ENCODE measurements at regions not wholly inside any gene's neighbourhood (a gene's known extent, or its start where the extent isn't known, plus 50 kb on each side); places are given as distances from the start of the nearest gene placed in this dataset.

DNA sequence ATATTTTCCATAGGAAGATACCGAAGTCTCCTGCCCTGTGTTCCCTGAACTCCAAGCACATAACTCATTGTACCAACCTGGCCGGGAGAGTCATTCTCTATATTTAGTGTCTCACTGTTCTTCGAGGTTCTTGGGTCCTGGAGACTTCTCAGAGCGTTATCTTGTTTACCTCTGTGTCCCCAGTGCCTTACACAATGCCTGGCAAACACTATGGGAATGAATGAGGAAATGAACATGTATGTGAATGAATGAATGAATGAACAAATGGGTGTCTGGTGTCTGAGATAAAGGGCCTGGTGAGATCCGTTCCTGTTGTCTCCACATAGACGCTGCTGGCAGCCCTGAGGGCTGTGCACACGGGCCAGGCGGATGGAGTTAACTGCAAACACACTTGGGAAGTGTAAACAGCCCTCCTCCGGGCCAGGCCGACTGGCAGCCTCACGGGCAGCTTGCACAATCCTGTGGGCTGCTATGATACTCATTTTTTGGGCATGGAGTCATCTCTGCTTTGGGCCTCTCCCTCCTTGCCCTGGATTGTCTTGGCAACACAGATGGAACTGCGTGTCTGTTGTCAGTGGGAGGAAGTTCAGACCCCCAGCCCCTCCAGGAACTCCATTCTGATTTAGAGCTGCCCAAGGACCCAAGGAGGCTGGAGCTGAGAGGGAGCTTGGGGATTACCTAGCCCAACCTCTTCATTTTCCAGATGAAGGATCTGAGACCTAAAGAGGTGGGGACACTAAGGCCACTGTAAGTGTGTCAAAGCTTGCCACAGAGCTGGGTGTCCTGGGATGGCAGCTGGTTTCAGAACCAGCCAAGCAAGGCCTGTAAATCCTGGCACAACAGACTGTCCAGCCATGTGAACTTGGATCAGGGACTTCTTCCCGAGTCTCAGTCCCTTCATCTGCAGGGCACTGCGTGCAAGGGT is 124.4 kb downstream of the INHBB start:
- H3K27ac ChIP-seq (ENCODE audit: low read length): no peak overlapping the region
- no peak overlapping the region for H3K9ac ChIP-seq (ENCODE audit: low read length)
- H3K4me1 ChIP-seq (ENCODE audit: low read length): no peaks in the 10 kb centered on the region
- TF ChIP-seq, protein P1, sequence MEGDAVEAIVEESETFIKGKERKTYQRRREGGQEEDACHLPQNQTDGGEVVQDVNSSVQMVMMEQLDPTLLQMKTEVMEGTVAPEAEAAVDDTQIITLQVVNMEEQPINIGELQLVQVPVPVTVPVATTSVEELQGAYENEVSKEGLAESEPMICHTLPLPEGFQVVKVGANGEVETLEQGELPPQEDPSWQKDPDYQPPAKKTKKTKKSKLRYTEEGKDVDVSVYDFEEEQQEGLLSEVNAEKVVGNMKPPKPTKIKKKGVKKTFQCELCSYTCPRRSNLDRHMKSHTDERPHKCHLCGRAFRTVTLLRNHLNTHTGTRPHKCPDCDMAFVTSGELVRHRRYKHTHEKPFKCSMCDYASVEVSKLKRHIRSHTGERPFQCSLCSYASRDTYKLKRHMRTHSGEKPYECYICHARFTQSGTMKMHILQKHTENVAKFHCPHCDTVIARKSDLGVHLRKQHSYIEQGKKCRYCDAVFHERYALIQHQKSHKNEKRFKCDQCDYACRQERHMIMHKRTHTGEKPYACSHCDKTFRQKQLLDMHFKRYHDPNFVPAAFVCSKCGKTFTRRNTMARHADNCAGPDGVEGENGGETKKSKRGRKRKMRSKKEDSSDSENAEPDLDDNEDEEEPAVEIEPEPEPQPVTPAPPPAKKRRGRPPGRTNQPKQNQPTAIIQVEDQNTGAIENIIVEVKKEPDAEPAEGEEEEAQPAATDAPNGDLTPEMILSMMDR (IDR thresholded peaks at IDR 0.05; ENCODE audit: low read length): no peak
- TF ChIP-seq EZH2 (optimal IDR thresholded peaks at IDR 0.05; ENCODE audit: low read depth, low read length) (no peak), EZH2phosphoT487 (IDR thresholded peaks at IDR 0.05; ENCODE audit: low read length) (no peak)
- H3K4me3 ChIP-seq (ENCODE audit: low read length): no peak overlapping the region
- no peaks in the 10 kb centered on the region for H3K36me3 ChIP-seq (replicated peaks; ENCODE audit: insufficient read depth, low read length)
- no peaks in the 10 kb centered on the region for H3K79me2 ChIP-seq (ENCODE audit: low read length)
- no peaks in the 10 kb centered on the region for H3K9me2 ChIP-seq (replicated peaks; ENCODE audit: insufficient read depth, low read length)
- no peak for DNase-seq
- no peaks in the 10 kb centered on the region for H3K27me3 ChIP-seq (replicated peaks; ENCODE audit: insufficient read depth, low read length)
- H2AFZ ChIP-seq (ENCODE audit: low read length): no peak overlapping the region
- no peaks in the 10 kb centered on the region for H3F3A ChIP-seq (ENCODE audit: insufficient read depth, low read length)
- H4K20me1 ChIP-seq (ENCODE audit: insufficient read depth, low read length): no peaks in the 10 kb centered on the region
- H3K9me3 ChIP-seq (replicated peaks; ENCODE audit: insufficient read depth, low read length): no peaks in the 10 kb centered on the region
- H3K4me2 ChIP-seq (ENCODE audit: low read depth, low read length): no peak overlapping the region

DNA sequence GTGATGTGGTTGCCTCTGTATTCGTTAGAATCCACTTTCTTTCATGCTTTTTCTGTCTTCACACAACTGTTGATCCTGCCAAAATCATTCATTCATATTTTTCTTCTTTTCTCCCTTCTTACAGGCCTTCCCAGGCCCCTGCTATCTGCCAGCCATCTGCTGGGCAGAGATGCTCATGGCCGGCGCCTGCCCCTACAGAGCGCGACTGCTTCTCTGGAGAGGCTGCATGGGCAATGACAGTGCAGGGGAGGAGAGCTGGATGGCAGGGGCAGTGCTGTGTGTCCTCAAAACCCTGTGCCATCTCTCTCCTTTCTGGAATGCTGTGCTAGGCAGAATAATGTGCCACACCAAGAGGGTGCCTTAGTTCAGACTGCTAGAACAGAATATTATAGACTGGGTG is 125.2 kb downstream of the INHBB start:
- DNase-seq: no peak
- no peaks in the 10 kb centered on the region for H4K20me1 ChIP-seq (ENCODE audit: insufficient read depth, low read length)
- H3K27ac ChIP-seq (ENCODE audit: low read length): no peak overlapping the region
- no peak overlapping the region for H3K4me3 ChIP-seq (ENCODE audit: low read length)
- TF ChIP-seq EZH2 (optimal IDR thresholded peaks at IDR 0.05; ENCODE audit: low read depth, low read length) (no peak), EZH2phosphoT487 (IDR thresholded peaks at IDR 0.05; ENCODE audit: low read length) (no peak)
- TF ChIP-seq, protein P1 (IDR thresholded peaks at IDR 0.05; ENCODE audit: low read length): no peak
- no peaks in the 10 kb centered on the region for H3K27me3 ChIP-seq (replicated peaks; ENCODE audit: insufficient read depth, low read length)
- H2AFZ ChIP-seq (ENCODE audit: low read length): no peak overlapping the region
- H3K9me2 ChIP-seq (replicated peaks; ENCODE audit: insufficient read depth, low read length): no peaks in the 10 kb centered on the region
- H3K4me1 ChIP-seq (ENCODE audit: low read length): no peaks in the 10 kb centered on the region
- no peaks in the 10 kb centered on the region for H3K79me2 ChIP-seq (ENCODE audit: low read length)
- no peak overlapping the region for H3K9ac ChIP-seq (ENCODE audit: low read length)
- H3K4me2 ChIP-seq (ENCODE audit: low read depth, low read length): no peak overlapping the region
- no peaks in the 10 kb centered on the region for H3F3A ChIP-seq (ENCODE audit: insufficient read depth, low read length)
- H3K9me3 ChIP-seq (replicated peaks; ENCODE audit: insufficient read depth, low read length): no peaks in the 10 kb centered on the region
- no peaks in the 10 kb centered on the region for H3K36me3 ChIP-seq (replicated peaks; ENCODE audit: insufficient read depth, low read length)

DNA sequence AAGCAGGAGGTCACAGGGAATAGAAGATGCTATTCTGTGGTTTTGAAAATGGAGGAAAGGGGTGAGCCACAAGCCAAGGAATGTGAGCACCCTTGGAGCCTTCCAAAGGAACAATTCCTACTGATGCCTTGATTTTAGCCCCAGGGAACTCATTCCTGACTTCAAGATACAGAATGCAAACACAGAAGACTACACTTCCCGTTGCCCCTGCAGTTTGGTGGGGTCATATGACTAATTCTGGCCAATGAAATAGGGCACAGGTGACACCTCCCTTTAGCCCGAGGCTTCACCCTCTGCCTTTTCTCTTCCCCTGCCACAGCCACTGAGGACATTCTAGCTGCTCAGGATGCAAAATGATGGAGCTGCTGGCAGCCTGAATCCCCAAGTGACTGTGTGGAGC is 126.1 kb downstream of the INHBB start:
- DNase-seq: no peak
- no peaks in the 10 kb centered on the region for H3F3A ChIP-seq (ENCODE audit: insufficient read depth, low read length)
- H3K36me3 ChIP-seq (replicated peaks; ENCODE audit: insufficient read depth, low read length): no peaks in the 10 kb centered on the region
- no peak overlapping the region for H3K4me3 ChIP-seq (ENCODE audit: low read length)
- no peaks in the 10 kb centered on the region for H3K9me2 ChIP-seq (replicated peaks; ENCODE audit: insufficient read depth, low read length)
- TF ChIP-seq, protein P1 (IDR thresholded peaks at IDR 0.05; ENCODE audit: low read length): no peak
- TF ChIP-seq EZH2 (optimal IDR thresholded peaks at IDR 0.05; ENCODE audit: low read depth, low read length) (no peak), EZH2phosphoT487 (IDR thresholded peaks at IDR 0.05; ENCODE audit: low read length) (no peak)
- H3K27me3 ChIP-seq (replicated peaks; ENCODE audit: insufficient read depth, low read length): no peaks in the 10 kb centered on the region
- no peaks in the 10 kb centered on the region for H3K79me2 ChIP-seq (ENCODE audit: low read length)
- no peaks in the 10 kb centered on the region for H4K20me1 ChIP-seq (ENCODE audit: insufficient read depth, low read length)
- H2AFZ ChIP-seq (ENCODE audit: low read length): no peak overlapping the region
- no peak overlapping the region for H3K9ac ChIP-seq (ENCODE audit: low read length)
- no peaks in the 10 kb centered on the region for H3K4me1 ChIP-seq (ENCODE audit: low read length)
- no peak overlapping the region for H3K27ac ChIP-seq (ENCODE audit: low read length)
- no peak overlapping the region for H3K4me2 ChIP-seq (ENCODE audit: low read depth, low read length)
- no peaks in the 10 kb centered on the region for H3K9me3 ChIP-seq (replicated peaks; ENCODE audit: insufficient read depth, low read length)

Data from MM.1S (cell line).